Esophagus squamous epithelium (tissue), 5 donors: ENCODE measurements at regions not wholly inside any gene's neighbourhood (a gene's known extent, or its start where the extent isn't known, plus 50 kb on each side); places are given as distances from the start of the nearest gene placed in this dataset.

Experiments used
- DNase-seq: peaks from one replicate; lab custom pipeline; 2025; lab: John Stamatoyannopoulos, UW
- H3K27ac ChIP-seq, 4 donors: fragments of 200-600 bp; sonication (generic); one replicate each; pipeline ENCODE4 v1.5.1; 2016 to 2019; ENCODE audit warnings: mild to moderate bottlenecking in 1 of 4
- H3K27me3 ChIP-seq, 4 donors: fragments of 200-600 bp; sonication (generic); 1 replicate in 3 of 4; 2 replicates in 1 of 4; pipeline versions ENCODE4 v1.5.1 to v1.6.0; 2017 to 2021; ENCODE audit warnings: antibody characterized with exemption in 1 of 4
- H3K36me3 ChIP-seq, 3 donors: fragments of 200-600 bp; sonication (generic); one replicate each; pipeline ENCODE4 v1.5.1; 2016 to 2019
- H3K4me1 ChIP-seq, 3 donors: fragments of 200-600 bp; sonication (generic); one replicate each; pipeline ENCODE4 v1.5.1; 2017 to 2019
- H3K4me3 ChIP-seq, 4 donors: fragments of 200-600 bp; sonication (generic); 1 replicate in 3 of 4; 2 replicates in 1 of 4; pipeline ENCODE4 v1.5.1; 2016 to 2019; ENCODE audit warnings: mild to moderate bottlenecking in 2 of 4, moderate library complexity in 1 of 4
- H3K9me3 ChIP-seq, 3 donors: fragments of 200-600 bp; sonication (generic); one replicate each; pipeline ENCODE4 v1.5.1; 2016 to 2019
- POLR2A ChIP-seq, 4 donors: fragments of 450-650 bp; IDR thresholded peaks; one replicate each; pipeline ENCODE4 v1.6.1; 2017; ENCODE audit warnings: antibody characterized with exemption in 4 of 4, mild to moderate bottlenecking in 4 of 4, moderate library complexity in 3 of 4
- WGBS, 2 donors: methylation state at CpG; one replicate each; pipeline ENCODE4 v1.1.5; 2018; 5-methylcytosine and 5-hydroxymethylcytosine counted together
- intact Hi-C: fragments of 100-400 bp; cut with DNase I; formaldehyde crosslinking; loops from one replicate; pipeline ENCODE4 v1.15.0; 2022
- TF ChIP-seq, protein P1 (sequence below), 6 experiments: fragments of 450-650 bp in 4 of 6; fragments of 200-600 bp in 2 of 6; sonication (generic) in 2 of 6; IDR thresholded peaks; one replicate each; pipeline ENCODE4 v1.5.1; 2016 to 2019; ENCODE audit warnings: antibody characterized with exemption in 6 of 6, mild to moderate bottlenecking in 4 of 6, moderate library complexity in 4 of 6
- donor health status: DM: yes; HTN: yes; CAD: no.

GRCh38 chr3:124587053-124587408 is 143.2 kb upstream of the UMPS start:
- Histone ChIP-seq H3K9me3 (no peaks in the 10 kb centered on the region), H3K27ac (peak overlapping the region in 2 of 4 donors; percentile 45 to 65), H3K4me1 (peaks cover 5 to 56% (median 9%) of the 10 kb centered on the region in 3 donors), H3K36me3 (no peaks in the 10 kb centered on the region), H3K4me3 (no peak overlapping the region), H3K27me3 (peaks cover 0 to 38% (median 0%) of the 10 kb centered on the region in 4 donors)
- intact Hi-C loops: no loop called here
- DNase-seq: no peak
- 57 to 78% methylated on average over 1 to 3 of the region's 3 CpGs for WGBS, 2 donors
- TF ChIP-seq, protein P1, sequence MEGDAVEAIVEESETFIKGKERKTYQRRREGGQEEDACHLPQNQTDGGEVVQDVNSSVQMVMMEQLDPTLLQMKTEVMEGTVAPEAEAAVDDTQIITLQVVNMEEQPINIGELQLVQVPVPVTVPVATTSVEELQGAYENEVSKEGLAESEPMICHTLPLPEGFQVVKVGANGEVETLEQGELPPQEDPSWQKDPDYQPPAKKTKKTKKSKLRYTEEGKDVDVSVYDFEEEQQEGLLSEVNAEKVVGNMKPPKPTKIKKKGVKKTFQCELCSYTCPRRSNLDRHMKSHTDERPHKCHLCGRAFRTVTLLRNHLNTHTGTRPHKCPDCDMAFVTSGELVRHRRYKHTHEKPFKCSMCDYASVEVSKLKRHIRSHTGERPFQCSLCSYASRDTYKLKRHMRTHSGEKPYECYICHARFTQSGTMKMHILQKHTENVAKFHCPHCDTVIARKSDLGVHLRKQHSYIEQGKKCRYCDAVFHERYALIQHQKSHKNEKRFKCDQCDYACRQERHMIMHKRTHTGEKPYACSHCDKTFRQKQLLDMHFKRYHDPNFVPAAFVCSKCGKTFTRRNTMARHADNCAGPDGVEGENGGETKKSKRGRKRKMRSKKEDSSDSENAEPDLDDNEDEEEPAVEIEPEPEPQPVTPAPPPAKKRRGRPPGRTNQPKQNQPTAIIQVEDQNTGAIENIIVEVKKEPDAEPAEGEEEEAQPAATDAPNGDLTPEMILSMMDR (IDR thresholded peaks at IDR 0.05): no peak
- no peak for TF ChIP-seq POLR2A (IDR thresholded peaks at IDR 0.05)

GRCh38 chr3:124588036-124588435 is 142.2 kb upstream of the UMPS start:
- peaks cover 10 to 66% (median 13%) of the 10 kb centered on the region in 3 donors for H3K4me1 ChIP-seq
- H3K27me3 ChIP-seq: peaks cover 0 to 38% (median 0%) of the 10 kb centered on the region in 4 donors
- no peaks in the 10 kb centered on the region for H3K9me3 ChIP-seq
- no peaks in the 10 kb centered on the region for H3K36me3 ChIP-seq
- no peak for TF ChIP-seq POLR2A (IDR thresholded peaks at IDR 0.05)
- TF ChIP-seq, protein P1 (IDR thresholded peaks at IDR 0.05): no peak
- 78 to 86% methylated on average over 1 of the region's 1 CpG for WGBS, 2 donors
- intact Hi-C loops: no loop called here
- peak overlapping the region in 2 of 4 donors; percentile 4 to 65 for H3K27ac ChIP-seq
- H3K4me3 ChIP-seq: no peak overlapping the region
- DNase-seq: no peak

GRCh38 chr3:124588794-124589193 is 141.5 kb upstream of the UMPS start:
- TF ChIP-seq, protein P1 (IDR thresholded peaks at IDR 0.05): no peak
- Histone ChIP-seq H3K27ac (peak overlapping the region in 2 of 4 donors; percentile 28 to 65), H3K27me3 (peaks cover 0 to 38% (median 0%) of the 10 kb centered on the region in 4 donors), H3K4me3 (no peak overlapping the region), H3K36me3 (no peaks in the 10 kb centered on the region), H3K9me3 (no peaks in the 10 kb centered on the region), H3K4me1 (peaks cover 13 to 73% (median 18%) of the 10 kb centered on the region in 3 donors)
- DNase-seq: no peak
- WGBS, 2 donors: 96 to 100% methylated on average over 2 of the region's 2 CpGs
- intact Hi-C loops: no loop called here

DNA sequence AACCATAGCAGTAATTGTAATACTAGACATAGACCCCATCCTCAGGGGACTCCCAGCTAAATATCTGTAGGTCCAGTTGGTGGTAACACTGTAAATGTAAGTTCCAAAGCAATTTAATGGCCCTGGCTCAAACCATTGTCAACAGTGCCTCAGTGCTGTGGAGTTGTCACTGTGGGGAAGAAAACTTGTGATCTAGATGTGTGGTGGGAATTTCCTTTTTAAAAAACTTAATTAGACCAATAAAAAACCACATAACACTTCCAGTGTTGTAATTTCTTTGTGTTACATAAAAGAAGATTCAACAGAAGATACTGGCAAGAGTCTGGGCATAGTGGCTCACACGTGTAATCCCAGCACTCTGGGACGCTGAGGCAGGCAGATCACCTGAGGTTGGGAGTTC is 138.6 kb upstream of the UMPS start:
- intact Hi-C loops: no loop called here
- Histone ChIP-seq H3K27ac (no peak overlapping the region), H3K4me1 (peaks cover 4 to 48% (median 13%) of the 10 kb centered on the region in 3 donors), H3K9me3 (no peaks in the 10 kb centered on the region), H3K4me3 (no peak overlapping the region), H3K27me3 (peaks cover 0 to 11% (median 0%) of the 10 kb centered on the region in 4 donors), H3K36me3 (no peaks in the 10 kb centered on the region)
- 79 to 81% methylated on average over 2 of the region's 2 CpGs for WGBS, 2 donors
- TF ChIP-seq, protein P1 (IDR thresholded peaks at IDR 0.05): no peak
- no peak for TF ChIP-seq POLR2A (IDR thresholded peaks at IDR 0.05)
- no peak for DNase-seq

DNA sequence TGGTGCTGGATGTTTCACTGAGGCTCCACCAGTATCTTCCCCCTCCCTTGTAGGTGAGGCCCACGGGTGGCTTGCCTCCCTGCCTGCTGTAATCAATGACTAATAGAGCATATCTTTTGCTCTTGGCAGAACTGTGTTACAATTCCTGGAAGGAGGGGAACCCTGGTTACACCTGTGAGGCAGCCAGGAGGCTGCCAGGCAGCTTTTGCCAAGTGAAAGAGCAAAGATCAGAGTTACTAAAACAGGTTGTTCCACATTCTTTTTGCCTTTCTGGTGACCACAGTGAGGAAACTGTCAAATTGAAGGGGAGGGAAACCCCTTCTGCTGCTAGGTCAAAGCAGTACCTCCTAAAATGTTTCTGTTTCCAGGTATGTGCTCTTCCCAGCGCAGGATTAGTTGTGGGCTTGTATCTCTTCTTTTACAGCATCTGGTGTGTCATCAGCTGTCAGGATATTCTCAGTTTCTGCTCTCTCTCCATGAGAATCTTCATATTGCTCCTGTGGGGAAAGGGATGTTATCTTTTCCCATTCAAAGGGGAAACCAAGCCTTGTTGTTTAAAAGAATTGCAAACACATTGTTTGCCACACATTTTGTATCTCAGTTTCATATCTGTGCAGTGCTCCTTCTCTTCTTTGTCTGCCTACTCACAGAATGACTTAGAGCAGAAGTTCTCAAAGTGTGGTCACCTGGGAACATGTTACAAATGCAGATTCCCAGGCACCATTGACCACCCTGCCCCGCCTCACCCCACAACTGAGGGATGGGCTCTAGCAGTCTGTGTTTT is 137.4 kb upstream of the UMPS start:
- Histone ChIP-seq H3K4me1 (peaks cover 4 to 36% (median 13%) of the 10 kb centered on the region in 3 donors), H3K9me3 (no peaks in the 10 kb centered on the region), H3K36me3 (no peaks in the 10 kb centered on the region), H3K27me3 (peaks cover 0 to 5% (median 0%) of the 10 kb centered on the region in 4 donors), H3K27ac (peak overlapping the region in 3 of 4 donors; percentile 47 to 74 (median 72)), H3K4me3 (no peak overlapping the region)
- intact Hi-C loops: no loop called here
- 36 to 42% methylated on average over 3 of the region's 3 CpGs for WGBS, 2 donors
- TF ChIP-seq POLR2A (IDR thresholded peaks at IDR 0.05): no peak
- TF ChIP-seq, protein P1 (IDR thresholded peaks at IDR 0.05): no peak
- DNase-seq: no peak
